ENCODE measurements at regions not wholly inside any gene's neighbourhood (a gene's known extent, or its start where the extent isn't known, plus 50 kb on each side); places are given as distances from the start of the nearest gene placed in this dataset.
"Not testable (repeated sequence)": the region's sequence is repeated elsewhere in the genome, so short reads cannot be mapped to it uniquely, and the experiment has no call there.

- DNase-seq = no peak
These were observed 460.4 kb upstream of the RORB start for GRCh38 chr9:74036549-74037231.

- no peak for DNase-seq
These were observed 459.9 kb upstream of the RORB start for GRCh38 chr9:74037274-74037673.

DNA sequence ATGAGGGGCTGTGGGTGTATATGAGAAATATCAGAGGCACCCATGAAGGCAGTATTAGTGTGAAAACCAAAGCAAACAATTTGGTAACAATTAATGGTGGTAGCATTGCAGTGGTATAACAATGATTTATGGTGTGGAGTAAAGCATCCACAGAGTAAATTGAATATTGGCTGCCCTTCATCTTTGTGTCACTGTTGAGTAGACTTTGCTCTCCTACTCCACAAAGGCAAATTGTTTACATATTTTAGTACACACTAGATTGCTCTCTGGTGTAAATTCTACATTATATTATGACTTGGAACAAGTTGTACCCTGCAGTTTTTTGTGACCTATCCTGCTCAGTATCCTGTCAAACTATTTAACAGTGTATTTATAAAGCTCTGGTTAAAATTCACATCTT is 455.5 kb upstream of the RORB start:
- DNase-seq = no peak

DNA sequence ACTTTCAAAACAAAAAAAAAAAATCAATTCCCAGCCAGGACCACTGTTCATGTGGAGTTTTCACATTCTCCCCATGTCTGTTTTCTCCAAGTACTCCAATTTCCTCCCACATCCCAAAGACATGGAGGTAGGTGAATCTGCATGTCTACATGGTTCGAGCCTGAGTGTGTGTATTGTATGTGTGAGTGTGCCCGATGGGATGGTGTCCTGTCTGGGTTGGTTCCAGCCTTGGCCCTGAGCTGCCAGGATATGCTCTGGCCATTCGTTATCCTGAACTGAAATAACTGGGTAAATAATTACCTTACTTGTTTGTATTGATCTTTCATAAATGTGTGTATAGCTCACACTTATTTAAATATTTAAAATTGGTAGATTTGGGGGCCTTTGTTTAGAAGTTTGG is 452.3 kb upstream of the RORB start:
- no peak for DNase-seq

DNA sequence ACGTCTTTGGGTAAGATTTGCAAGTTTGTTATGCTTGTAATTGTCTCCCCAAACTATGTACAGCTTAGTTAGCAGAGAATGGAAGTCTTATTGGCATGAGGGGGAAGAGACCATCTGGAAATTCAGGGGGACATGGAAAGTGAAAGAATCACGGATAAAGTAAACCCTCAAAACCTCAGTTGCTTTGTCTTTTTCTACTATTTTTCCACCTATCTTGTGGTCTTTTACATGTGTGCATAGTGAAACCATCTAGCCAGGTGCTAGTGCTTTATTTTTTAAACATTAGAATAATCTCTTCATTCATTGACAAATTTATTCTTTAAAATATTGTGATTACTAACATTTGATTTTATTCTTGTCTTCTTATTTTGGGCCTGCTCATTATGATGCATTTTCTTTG is 441.1 kb upstream of the RORB start:
- DNase-seq = no peak

- not testable (repeated sequence) for DNase-seq
These were observed 440.1 kb upstream of the RORB start for GRCh38 chr9:74057051-74057450.

DNA sequence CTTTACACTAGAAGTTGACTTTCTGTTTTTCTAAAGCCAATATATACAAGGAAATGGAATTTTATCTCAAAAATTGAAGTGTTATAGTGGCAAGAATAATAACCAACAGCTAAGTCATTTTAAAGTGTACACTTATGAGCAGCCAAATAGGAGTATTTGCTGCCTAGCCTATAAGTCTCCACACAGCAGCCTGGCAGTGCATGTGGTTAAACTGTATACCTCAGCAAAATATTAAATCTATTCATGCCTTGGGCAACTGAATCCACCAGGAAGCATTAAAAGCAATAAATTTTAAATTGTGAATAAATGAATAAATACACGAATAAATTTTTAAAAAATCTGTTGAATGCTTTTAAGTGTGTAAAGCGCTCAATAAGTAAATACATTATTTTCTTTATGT is 432.4 kb upstream of the RORB start:
- no peak for DNase-seq

DNA sequence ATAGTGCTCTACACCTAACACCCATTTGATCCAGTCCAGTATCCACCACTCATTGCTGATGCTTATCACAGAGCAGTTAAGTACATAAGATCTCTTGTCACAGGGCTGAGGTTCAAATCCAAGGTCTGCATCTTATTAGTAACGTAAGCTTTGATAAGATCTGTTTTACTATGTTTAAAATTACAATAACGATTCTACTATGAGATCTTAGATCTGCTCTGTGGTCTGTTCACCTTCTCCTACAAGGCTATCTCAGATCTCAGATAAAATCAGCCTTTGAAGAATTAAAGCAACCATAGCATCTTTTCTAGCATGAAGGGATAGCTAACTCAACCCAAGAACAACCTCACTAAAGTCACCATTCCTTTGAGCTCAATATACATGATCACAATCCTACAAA is 431.0 kb upstream of the RORB start:
- DNase-seq = no peak

DNA sequence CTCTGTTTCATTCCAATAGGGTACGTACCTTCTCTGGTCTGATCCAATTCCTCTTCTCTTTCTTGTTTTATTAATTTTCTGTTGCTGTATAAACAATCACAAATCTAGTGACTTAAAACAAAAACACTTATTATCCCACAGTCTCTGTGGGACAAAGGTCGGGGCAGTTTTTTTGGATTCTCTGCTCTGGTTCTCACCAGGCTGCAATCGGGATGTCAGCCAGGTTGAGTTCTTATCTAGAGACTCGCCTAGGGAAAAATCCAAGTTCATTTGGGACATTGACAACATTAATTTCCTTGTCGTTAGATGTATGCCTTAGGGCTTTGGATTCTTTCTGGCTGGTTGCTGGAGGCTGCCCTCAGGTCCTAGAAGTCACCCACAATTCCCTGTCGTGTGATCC is 430.5 kb upstream of the RORB start:
- DNase-seq = no peak

- DNase-seq = no peak
These were observed 425.6 kb upstream of the RORB start for GRCh38 chr9:74071502-74071901.

GRCh38 chr9:74073897-74074296 is 423.2 kb upstream of the RORB start:
- DNase-seq = no peak

GRCh38 chr9:74078647-74079046 is 418.5 kb upstream of the RORB start:
- DNase-seq = no peak

DNA sequence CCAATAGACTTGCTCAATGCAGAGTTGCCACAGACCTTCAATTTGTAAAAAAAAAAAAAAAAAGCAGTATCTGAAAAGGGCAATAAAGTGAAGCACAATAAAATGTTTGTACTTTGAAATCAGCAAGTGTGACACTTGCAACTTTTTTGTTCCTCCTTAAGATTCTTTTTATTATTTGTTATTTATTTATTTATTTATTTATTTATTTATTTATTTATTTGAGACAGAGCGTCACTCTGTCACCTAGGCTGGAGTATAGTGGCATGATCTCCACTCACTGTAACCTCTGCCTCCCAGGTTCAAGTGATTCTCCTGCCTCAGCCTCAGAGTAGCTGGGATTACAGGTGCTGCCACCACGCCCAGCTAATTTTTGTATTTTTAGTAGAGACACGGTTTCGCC is 416.5 kb upstream of the RORB start:
- DNase-seq = not testable (repeated sequence)

- DNase-seq = no peak
These were observed 413.3 kb upstream of the RORB start for GRCh38 chr9:74083681-74084433.

DNA sequence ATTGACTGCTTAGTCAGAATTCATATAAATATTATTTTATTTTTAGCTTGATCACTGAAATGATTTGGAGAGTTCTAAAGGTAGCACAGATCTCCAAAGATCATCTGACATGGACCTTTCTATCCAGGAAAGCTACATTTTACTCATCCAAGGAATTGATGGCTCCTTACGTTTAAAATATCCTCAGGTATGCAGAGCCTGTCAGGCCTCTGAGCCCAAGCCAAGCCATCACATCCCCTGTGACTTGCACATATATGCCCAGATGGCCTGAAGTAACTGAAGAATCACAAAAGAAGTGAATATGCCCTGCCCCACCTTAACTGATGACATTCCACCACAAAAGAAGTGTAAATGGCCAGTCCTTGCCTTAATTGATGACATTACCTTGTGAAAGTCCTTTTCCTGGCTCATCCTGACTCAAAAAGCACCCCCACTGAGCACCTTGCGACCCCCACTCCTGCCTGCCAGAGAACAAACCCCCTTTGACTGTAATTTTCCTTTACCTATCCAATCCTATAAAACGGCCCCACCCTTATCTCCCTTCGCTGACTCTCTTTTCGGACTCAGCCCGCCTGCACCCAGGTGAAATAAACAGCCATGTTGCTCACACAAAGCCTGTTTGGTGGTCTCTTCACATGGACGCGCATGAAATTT is 411.6 kb upstream of the RORB start:
- not testable (repeated sequence) for DNase-seq

GRCh38 chr9:74090921-74091320 is 406.2 kb upstream of the RORB start:
- DNase-seq = not testable (repeated sequence)

- DNase-seq = no peak
These were observed 404.7 kb upstream of the RORB start for GRCh38 chr9:74092491-74092834.

DNA sequence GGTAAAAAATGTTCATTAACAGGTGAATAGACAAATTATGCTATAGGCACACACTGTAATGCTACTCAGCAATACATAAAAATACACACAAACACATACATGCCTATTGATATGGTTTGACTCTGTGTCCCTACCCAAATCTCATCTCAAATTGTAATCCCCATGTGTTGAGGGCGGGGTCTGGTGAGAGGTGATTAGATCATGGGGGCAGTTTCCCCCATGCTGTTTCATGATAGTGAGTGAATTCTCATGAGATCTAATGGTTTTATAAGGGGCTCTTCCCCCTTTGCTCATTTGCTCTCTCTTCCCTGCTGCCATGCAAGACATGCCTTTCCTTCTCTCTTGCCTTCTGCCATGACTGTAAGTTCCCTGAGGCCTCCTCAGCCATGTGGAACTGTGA is 403.1 kb upstream of the RORB start:
- DNase-seq = not testable (repeated sequence)

DNA sequence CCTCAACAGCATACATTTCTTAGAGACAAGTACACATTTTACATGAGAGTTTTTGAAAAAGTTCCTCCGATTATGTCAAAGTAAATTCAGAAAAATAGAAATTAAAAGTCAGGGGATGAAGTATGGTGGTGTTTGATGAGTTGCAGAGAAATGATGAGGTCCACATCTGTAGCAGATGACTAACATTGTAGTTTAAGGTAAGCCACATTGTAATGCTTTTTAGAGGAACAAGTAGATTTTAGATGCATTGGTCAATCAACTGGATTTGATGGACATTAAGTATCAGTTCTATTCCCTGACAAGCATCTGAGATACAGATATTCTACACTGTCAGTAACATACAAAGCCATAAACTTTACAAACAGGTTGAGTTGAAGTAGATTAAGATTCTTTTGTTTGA is 402.4 kb upstream of the RORB start:
- DNase-seq = no peak

GRCh38 chr9:74095925-74096324 is 401.2 kb upstream of the RORB start:
- DNase-seq = no peak

DNA sequence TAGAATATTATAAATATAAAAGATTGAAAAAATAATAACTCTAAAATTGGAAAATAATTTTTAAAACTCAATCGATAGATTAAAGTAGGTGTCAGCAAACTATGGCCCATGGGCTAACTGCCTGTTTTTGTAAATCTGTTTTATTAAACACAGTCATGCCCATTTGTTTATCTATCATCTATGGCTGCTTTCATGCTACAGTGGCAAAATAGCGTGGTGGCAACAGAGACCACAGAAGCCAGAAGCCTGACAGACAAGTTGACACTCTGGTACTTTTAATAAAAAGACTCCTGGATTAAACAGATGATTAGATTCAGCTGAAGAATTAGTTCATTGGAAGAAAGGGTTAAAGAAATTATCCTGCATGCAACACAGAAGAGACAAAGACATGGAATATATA is 400.7 kb upstream of the RORB start:
- no peak for DNase-seq

DNA sequence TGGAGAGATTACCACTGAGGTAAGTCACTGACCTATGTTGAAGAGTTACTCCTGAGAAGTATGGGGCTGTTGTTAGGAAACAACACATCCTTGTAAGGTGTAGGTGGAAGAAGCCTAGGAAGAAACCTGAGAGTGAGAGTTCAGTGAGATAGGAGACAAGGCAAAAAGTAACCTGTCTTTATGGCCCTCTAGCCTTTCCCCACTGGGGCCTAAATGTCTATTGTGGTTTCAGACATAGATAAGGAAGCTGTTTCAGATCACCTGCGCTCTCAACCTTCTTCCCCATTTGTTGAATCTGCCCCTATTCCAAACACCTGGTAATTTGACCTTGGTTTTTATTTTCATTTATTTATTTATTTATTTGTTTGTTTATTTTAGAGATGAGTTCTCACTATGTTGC is 397.1 kb upstream of the RORB start:
- no peak for DNase-seq

DNA sequence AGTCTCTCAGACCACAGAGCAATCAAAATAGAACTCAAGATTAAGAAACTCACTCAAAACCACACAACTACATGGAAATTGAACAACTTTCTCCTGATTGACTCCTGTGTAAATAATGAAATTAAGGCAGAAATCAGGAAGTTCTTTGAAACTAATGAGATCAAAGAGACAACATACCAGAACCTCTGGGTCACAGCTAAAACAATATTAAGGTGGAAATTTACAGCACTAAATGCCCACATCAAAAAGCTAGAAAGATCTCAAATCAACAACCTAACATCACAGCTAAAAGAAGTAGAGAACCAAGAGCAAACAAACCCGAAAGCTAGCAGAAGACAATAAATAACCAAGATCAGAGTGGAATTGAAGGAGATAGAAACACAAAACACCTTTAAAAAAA is 395.0 kb upstream of the RORB start:
- not testable (repeated sequence) for DNase-seq

DNA sequence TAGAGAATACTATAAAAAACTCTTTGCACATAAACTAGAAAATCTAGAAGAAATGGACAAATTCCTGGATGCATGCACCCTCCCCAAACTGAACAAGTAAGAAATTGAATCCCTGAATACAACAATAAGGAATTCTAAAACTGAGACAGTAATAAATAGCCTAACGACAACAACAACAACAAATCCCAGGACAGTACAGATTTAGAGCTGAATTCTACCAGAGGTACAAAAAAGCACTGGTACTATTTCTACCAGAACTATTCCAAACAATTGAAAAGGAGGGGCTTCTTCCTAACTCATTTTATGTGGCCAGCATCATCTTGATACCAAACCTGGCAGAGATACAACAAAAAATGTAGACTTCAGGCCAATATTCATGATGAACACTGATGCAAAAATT is 394.4 kb upstream of the RORB start:
- no peak for DNase-seq

Data from hematopoietic multipotent progenitor cell treated with erythropoietin and hydrocortisone succinate and interleukin-3 and kit ligand, for 4 days (in vitro differentiated cells).